ENCODE measurements at regions not wholly inside any gene's neighbourhood (a gene's known extent, or its start where the extent isn't known, plus 50 kb on each side); places are given as distances from the start of the nearest gene placed in this dataset.

DNA sequence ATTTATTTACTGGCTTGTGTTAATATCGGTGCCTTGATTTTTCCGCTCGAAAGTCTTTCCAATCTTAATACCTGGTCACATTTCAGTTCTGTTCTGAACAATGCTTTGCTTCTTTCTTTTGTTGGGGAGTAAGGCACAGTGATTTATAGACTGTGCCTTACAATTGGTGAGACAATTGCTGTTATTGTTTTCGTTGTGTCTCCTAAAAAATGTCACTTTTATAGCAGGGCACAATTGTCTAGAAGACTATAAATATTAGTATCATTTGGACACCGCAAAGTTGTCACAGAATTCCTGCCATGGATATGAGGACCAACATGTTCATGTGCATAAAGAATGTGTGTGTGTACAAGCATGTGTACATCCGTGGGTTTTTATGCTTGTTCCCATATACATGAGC lies 231.9 kb downstream of the INSIG2 start:
- CTCF ChIA-PET (ENCODE audit: low intra/inter-chr PET ratio), result no interaction called here
- Histone ChIP-seq H3K9me3 (replicated peaks; ENCODE audit: control insufficient read depth, insufficient read depth, low read depth, low read length) (no peaks in the 10 kb centered on the region), H3K79me2 (ENCODE audit: control insufficient read depth, insufficient read depth, low read length) (no peaks in the 10 kb centered on the region), H3K4me2 (ENCODE audit: insufficient read depth, low read length) (no peak overlapping the region), H3K9ac (ENCODE audit: insufficient read depth in 1 of 2, low read depth in 2 of 2, low read length in 2 of 2) (no peak overlapping the region), H4K20me1 (replicated peaks; ENCODE audit: control insufficient read depth, insufficient read depth, low read length) (no peaks in the 10 kb centered on the region), H3K4me3 (no peak overlapping the region), H2AFZ (ENCODE audit: low read depth, low read length) (no peak overlapping the region), H3K27me3 (ENCODE audit: control insufficient read depth in 2 of 2, insufficient read depth in 2 of 2, low read length in 2 of 2) (no peaks in the 10 kb centered on the region; a peak in 1 of 5 replicates), H3K36me3 (ENCODE audit: control insufficient read depth, insufficient read depth, low read length) (no peaks in the 10 kb centered on the region), H3K9me1 (ENCODE audit: control insufficient read depth, insufficient read depth, low read length) (no peaks in the 10 kb centered on the region), H3K4me1 (replicated peaks in 1 of 2; ENCODE audit: control insufficient read depth in 2 of 2, insufficient read depth in 2 of 2, low read length in 2 of 2) (no peaks in the 10 kb centered on the region), H3K27ac (ENCODE audit: extremely low read depth, low read depth, low read length) (no peak overlapping the region)
- ATAC-seq, result no peak
- 0% methylated on average over 6 of the region's 6 CpGs for WGBS (ENCODE audit: insufficient coverage, low coverage, missing lambda C conversion rate)
- in situ Hi-C loops (cut with MboI) (no loop called here), intact Hi-C loops (cut with micrococcal nuclease) (no loop called here)
- DNase-seq (ENCODE audit: extremely low read depth in 1 of 4, low spot score in 3 of 4), result no peak
- FAIRE-seq, result no peak
- no TSS peak for BruUV-seq (replicated peaks)
- POLR2A ChIA-PET, result no interaction called here
- TF ChIP-seq HDAC1 (IDR thresholded peaks at IDR 0.05) (no peak), SP2 (IDR thresholded peaks at IDR 0.05; ENCODE audit: extremely low read depth, low read depth, low read length, poor library complexity, severe bottlenecking) (no peak), MAFG (tag; conservative IDR thresholded peaks at IDR 0.05) (no peak), SREBF2 (CRISPR knock-in tag; IDR thresholded peaks at IDR 0.05) (no peak), SNRNP70 (optimal IDR thresholded peaks at IDR 0.05; ENCODE audit: low read depth, low read length) (no peak), ZFP30 (CRISPR knock-in tag; IDR thresholded peaks at IDR 0.05; ENCODE audit: borderline replicate concordance) (no peak), TFAM (CRISPR knock-in tag; conservative IDR thresholded peaks at IDR 0.05) (no peak), NFXL1 (CRISPR knock-in tag; IDR thresholded peaks at IDR 0.05) (no peak), LCOR (CRISPR knock-in tag; IDR thresholded peaks at IDR 0.05) (no peak), ILK (tag; IDR thresholded peaks at IDR 0.05; ENCODE audit: borderline replicate concordance, low read depth) (no peak), PKNOX1 (IDR thresholded peaks at IDR 0.05) (no peak), RBM34 (IDR thresholded peaks at IDR 0.05; ENCODE audit: borderline replicate concordance, insufficient read depth, low read length) (no peak), RBM15 (IDR thresholded peaks at IDR 0.05; ENCODE audit: insufficient read depth, low read length) (no peak), ZNF23 (CRISPR knock-in tag; IDR thresholded peaks at IDR 0.05) (no peak)
- TF ChIP-seq, protein P1, sequence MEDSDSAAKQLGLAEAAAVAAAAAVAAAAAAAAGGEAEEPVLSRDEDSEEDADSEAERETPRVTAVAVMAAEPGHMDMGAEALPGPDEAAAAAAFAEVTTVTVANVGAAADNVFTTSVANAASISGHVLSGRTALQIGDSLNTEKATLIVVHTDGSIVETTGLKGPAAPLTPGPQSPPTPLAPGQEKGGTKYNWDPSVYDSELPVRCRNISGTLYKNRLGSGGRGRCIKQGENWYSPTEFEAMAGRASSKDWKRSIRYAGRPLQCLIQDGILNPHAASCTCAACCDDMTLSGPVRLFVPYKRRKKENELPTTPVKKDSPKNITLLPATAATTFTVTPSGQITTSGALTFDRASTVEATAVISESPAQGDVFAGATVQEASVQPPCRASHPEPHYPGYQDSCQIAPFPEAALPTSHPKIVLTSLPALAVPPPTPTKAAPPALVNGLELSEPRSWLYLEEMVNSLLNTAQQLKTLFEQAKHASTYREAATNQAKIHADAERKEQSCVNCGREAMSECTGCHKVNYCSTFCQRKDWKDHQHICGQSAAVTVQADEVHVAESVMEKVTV (CRISPR knock-in tag; IDR thresholded peaks at IDR 0.05), result no peak
- TF ChIP-seq, protein P2, sequence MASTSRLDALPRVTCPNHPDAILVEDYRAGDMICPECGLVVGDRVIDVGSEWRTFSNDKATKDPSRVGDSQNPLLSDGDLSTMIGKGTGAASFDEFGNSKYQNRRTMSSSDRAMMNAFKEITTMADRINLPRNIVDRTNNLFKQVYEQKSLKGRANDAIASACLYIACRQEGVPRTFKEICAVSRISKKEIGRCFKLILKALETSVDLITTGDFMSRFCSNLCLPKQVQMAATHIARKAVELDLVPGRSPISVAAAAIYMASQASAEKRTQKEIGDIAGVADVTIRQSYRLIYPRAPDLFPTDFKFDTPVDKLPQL (IDR thresholded peaks at IDR 0.05; ENCODE audit: extremely low read depth, insufficient read length), result no peak
- TF ChIP-seq, protein P3, sequence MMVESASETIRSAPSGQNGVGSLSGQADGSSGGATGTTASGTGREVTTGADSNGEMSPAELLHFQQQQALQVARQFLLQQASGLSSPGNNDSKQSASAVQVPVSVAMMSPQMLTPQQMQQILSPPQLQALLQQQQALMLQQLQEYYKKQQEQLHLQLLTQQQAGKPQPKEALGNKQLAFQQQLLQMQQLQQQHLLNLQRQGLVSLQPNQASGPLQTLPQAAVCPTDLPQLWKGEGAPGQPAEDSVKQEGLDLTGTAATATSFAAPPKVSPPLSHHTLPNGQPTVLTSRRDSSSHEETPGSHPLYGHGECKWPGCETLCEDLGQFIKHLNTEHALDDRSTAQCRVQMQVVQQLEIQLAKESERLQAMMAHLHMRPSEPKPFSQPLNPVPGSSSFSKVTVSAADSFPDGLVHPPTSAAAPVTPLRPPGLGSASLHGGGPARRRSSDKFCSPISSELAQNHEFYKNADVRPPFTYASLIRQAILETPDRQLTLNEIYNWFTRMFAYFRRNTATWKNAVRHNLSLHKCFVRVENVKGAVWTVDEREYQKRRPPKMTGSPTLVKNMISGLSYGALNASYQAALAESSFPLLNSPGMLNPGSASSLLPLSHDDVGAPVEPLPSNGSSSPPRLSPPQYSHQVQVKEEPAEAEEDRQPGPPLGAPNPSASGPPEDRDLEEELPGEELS (CRISPR knock-in tag; IDR thresholded peaks at IDR 0.05; ENCODE audit: borderline replicate concordance), result no peak

All from K562 (cell line).